Common myeloid progenitor, CD34-positive (primary cell): ENCODE measurements at regions not wholly inside any gene's neighbourhood (a gene's known extent, or its start where the extent isn't known, plus 50 kb on each side); places are given as distances from the start of the nearest gene placed in this dataset.
A peak's percentile ranks its signal among the peaks of the same experiment; 100 is the strongest.

Experiments used
- CTCF ChIA-PET: fragments of 350-600 bp; sonication (Branson Sonifier 250); formaldehyde crosslinking; loops from one replicate; lab custom pipeline; 2021; ENCODE audit warnings: antibody characterized with exemption; lab: Charles Lee
- POLR2A ChIA-PET: fragments of 350-600 bp; sonication (Branson Sonifier 250); formaldehyde crosslinking; loops from one replicate; lab custom pipeline; 2021; ENCODE audit warnings: antibody characterized with exemption; lab: Charles Lee
- DNase-seq, 3 donors: peaks; one replicate each; pipeline versions ENCODE4 v3.0.0 to v3.0.0-alpha.2; 2013
- H3K27ac ChIP-seq, 2 experiments: 1 replicate in 1 of 2; 2 replicates in 1 of 2; pipeline ENCODE4 v1.7.0; 2013; ENCODE audit warnings: inconsistent platforms in 2 of 2, low read length in 2 of 2, mild to moderate bottlenecking in 2 of 2, low read depth in 1 of 2, moderate library complexity in 1 of 2; ENCODE audit not compliant: severe bottlenecking in 2 of 2, insufficient read depth in 1 of 2, poor library complexity in 1 of 2
- H3K27me3 ChIP-seq, 5 experiments: replicated peaks in 2 of 5; 1 replicate in 3 of 5; 2 replicates in 2 of 5; pipeline versions ENCODE4 v1.6.1 to v1.7.0; 2013; ENCODE audit warnings: low read length in 4 of 5, mild to moderate bottlenecking in 2 of 5, moderate library complexity in 2 of 5, inconsistent platforms in 1 of 5; ENCODE audit not compliant: insufficient read depth in 5 of 5, control insufficient read depth in 4 of 5
- H3K36me3 ChIP-seq, 4 experiments: 1 replicate in 2 of 4; 2 replicates in 2 of 4; pipeline versions ENCODE4 v1.6.1 to v1.7.0; 2013; ENCODE audit warnings: low read length in 3 of 4, control low read depth in 1 of 4, mild to moderate bottlenecking in 1 of 4; ENCODE audit not compliant: control insufficient read depth in 4 of 4, insufficient read depth in 4 of 4
- H3K4me1 ChIP-seq, 4 experiments: 1 replicate in 3 of 4; 2 replicates in 1 of 4; pipeline versions ENCODE4 v1.6.1 to v1.7.1; 2013; ENCODE audit warnings: low read length in 3 of 4, mild to moderate bottlenecking in 3 of 4, control low read depth in 1 of 4, inconsistent platforms in 1 of 4, moderate library complexity in 1 of 4; ENCODE audit not compliant: control insufficient read depth in 4 of 4, insufficient read depth in 4 of 4; ENCODE audit errors: control extremely low read depth in 1 of 4
- H3K4me3 ChIP-seq, 7 experiments: 1 replicate in 4 of 7; 2 replicates in 3 of 7; pipeline versions ENCODE4 v1.5.1 to v1.7.0; 2013; ENCODE audit warnings: mild to moderate bottlenecking in 7 of 7, low read length in 6 of 7, moderate library complexity in 6 of 7, inconsistent platforms in 2 of 7, low read depth in 2 of 7, control low read depth in 1 of 7; ENCODE audit not compliant: insufficient read depth in 4 of 7, control insufficient read depth in 1 of 7; ENCODE audit errors: extremely low read depth in 1 of 7
- H3K9me3 ChIP-seq, 5 experiments: 1 replicate in 4 of 5; 2 replicates in 1 of 5; pipeline versions ENCODE4 v1.6.1 to v1.7.1; 2013; ENCODE audit warnings: low read length in 4 of 5, mild to moderate bottlenecking in 2 of 5, inconsistent platforms in 1 of 5, low read depth in 1 of 5, moderate library complexity in 1 of 5; ENCODE audit not compliant: control insufficient read depth in 4 of 5, insufficient read depth in 2 of 5; ENCODE audit errors: control extremely low read depth in 1 of 5
- WGBS: methylation state at CpG from one replicate; pipeline ENCODE4 v1.1.5; 2013; ENCODE audit not compliant: insufficient coverage; 5-methylcytosine and 5-hydroxymethylcytosine counted together

- Histone ChIP-seq H3K27me3 (no peaks in the 10 kb centered on the region), H3K27ac (no peak overlapping the region), H3K4me1 (no peaks in the 10 kb centered on the region), H3K36me3 (no peaks in the 10 kb centered on the region), H3K4me3 (no peak overlapping the region), H3K9me3 (peaks cover 0 to 1% (median 0%) of the 10 kb centered on the region in 5 experiments)
- no peak for DNase-seq
- ChIA-PET CTCF (interaction anchor here (1.0 kb wide), 1 partner anchor 11 kb away, joined by 3 read pairs; no protein-coding TSS in a partner anchor), POLR2A (no interaction called here)
- 95% methylated on average over 33 of the region's 33 CpGs for WGBS
Observed at GRCh38 chr14:58833634-58834378, 196.0 kb downstream of the DACT1 start.

- ChIA-PET CTCF (interaction anchor here (1.2 kb wide), 1 partner anchor 26 kb away, joined by 3 read pairs; no protein-coding TSS in a partner anchor), POLR2A (interaction anchor here (0.6 to 1.1 kb wide), 2 partner anchors 9 to 20 kb away, joined by 3 read pairs; no protein-coding TSS in a partner anchor)
- WGBS: no CpG with 5 or more reads among the region's 1 CpG
- Histone ChIP-seq H3K4me3 (no peak overlapping the region), H3K27ac (no peak overlapping the region), H3K27me3 (no peaks in the 10 kb centered on the region), H3K9me3 (peaks cover 0 to 1% (median 0%) of the 10 kb centered on the region in 5 experiments), H3K36me3 (no peaks in the 10 kb centered on the region), H3K4me1 (no peaks in the 10 kb centered on the region)
- peak in 2 of 3 donors; percentile 10 to 32 for DNase-seq
Observed at GRCh38 chr14:58836303-58836974, 198.7 kb downstream of the DACT1 start.

GRCh38 chr14:58839233-58839632 is 201.5 kb downstream of the DACT1 start:
- WGBS: 100% methylated on average over 1 of the region's 5 CpGs

GRCh38 chr14:58844544-58844943 is 206.8 kb downstream of the DACT1 start:
- DNase-seq: no peak
- Histone ChIP-seq H3K36me3 (no peaks in the 10 kb centered on the region), H3K27me3 (no peaks in the 10 kb centered on the region), H3K9me3 (no peaks in the 10 kb centered on the region), H3K4me1 (no peaks in the 10 kb centered on the region), H3K27ac (no peak overlapping the region), H3K4me3 (no peak overlapping the region)
- ChIA-PET CTCF (no interaction called here), POLR2A (no interaction called here)
- WGBS: 100% methylated on average over 1 of the region's 2 CpGs

More at GRCh38 chr14:58839233-58839632, 201.5 kb downstream of the DACT1 start:
- Histone ChIP-seq H3K27ac (no peak overlapping the region), H3K4me3 (no peak overlapping the region), H3K4me1 (no peaks in the 10 kb centered on the region), H3K27me3 (no peaks in the 10 kb centered on the region), H3K9me3 (no peaks in the 10 kb centered on the region), H3K36me3 (no peaks in the 10 kb centered on the region)
- POLR2A ChIA-PET: no interaction called here
- CTCF ChIA-PET: no interaction called here
- DNase-seq: no peak

- 96% methylated on average over 3 of the region's 5 CpGs for WGBS
- Histone ChIP-seq H3K27ac (no peak overlapping the region), H3K4me1 (no peaks in the 10 kb centered on the region), H3K9me3 (no peaks in the 10 kb centered on the region), H3K27me3 (no peaks in the 10 kb centered on the region), H3K4me3 (no peak overlapping the region), H3K36me3 (no peaks in the 10 kb centered on the region)
- no peak for DNase-seq
- ChIA-PET CTCF (no interaction called here), POLR2A (no interaction called here)
Observed at GRCh38 chr14:58846682-58847465, 209.1 kb downstream of the DACT1 start.

GRCh38 chr14:58848365-58848764 is 210.6 kb downstream of the DACT1 start:
- 100% methylated on average over 5 of the region's 8 CpGs for WGBS
- POLR2A ChIA-PET: no interaction called here

More at GRCh38 chr14:58848365-58848764, 210.6 kb downstream of the DACT1 start:
- H3K4me1 ChIP-seq: no peaks in the 10 kb centered on the region
- no peaks in the 10 kb centered on the region for H3K36me3 ChIP-seq
- no peak for DNase-seq
- H3K27ac ChIP-seq: no peak overlapping the region
- H3K4me3 ChIP-seq: no peak overlapping the region
- CTCF ChIA-PET: no interaction called here
- peaks cover 0 to 2% (median 0%) of the 10 kb centered on the region in 5 experiments for H3K9me3 ChIP-seq
- H3K27me3 ChIP-seq: no peaks in the 10 kb centered on the region
